HG03575 (cell line): ENCODE measurements at regions not wholly inside any gene's neighbourhood (a gene's known extent, or its start where the extent isn't known, plus 50 kb on each side); places are given as distances from the start of the nearest gene placed in this dataset.

Source experiments
- ATAC-seq: cut with Tn5 transposase; IDR thresholded peaks from one replicate; pipeline ENCODE4 v1.9.1; 2021; ENCODE audit not compliant: unreplicated experiment, insufficient number of reproducible peaks, low FRiP score; ENCODE audit errors: extremely low read depth

- no peak for ATAC-seq
Measured at GRCh38 chr3:162034368-162034767, 537.8 kb downstream of the OTOL1 start.

- ATAC-seq: no peak
Measured at GRCh38 chr3:162041622-162042021, 545.0 kb downstream of the OTOL1 start.

GRCh38 chr3:162052636-162053035 is 556.0 kb downstream of the OTOL1 start:
- no peak for ATAC-seq

GRCh38 chr3:162072656-162073164 is 576.1 kb downstream of the OTOL1 start:
- no peak for ATAC-seq

GRCh38 chr3:162073422-162073975 is 576.9 kb downstream of the OTOL1 start:
- ATAC-seq: no peak

- ATAC-seq: no peak
Measured at GRCh38 chr3:162077108-162077507, 580.5 kb downstream of the OTOL1 start.

- ATAC-seq: no peak
Measured at GRCh38 chr3:162082516-162082915, 585.9 kb downstream of the OTOL1 start.

GRCh38 chr3:162087361-162087760 is 590.8 kb downstream of the OTOL1 start:
- ATAC-seq: no peak

- ATAC-seq: no peak
Measured at GRCh38 chr3:162092751-162093150, 596.1 kb downstream of the OTOL1 start.

- no peak for ATAC-seq
Measured at GRCh38 chr3:162094301-162094700, 597.7 kb downstream of the OTOL1 start.

GRCh38 chr3:162096874-162097273 is 600.3 kb downstream of the OTOL1 start:
- no peak for ATAC-seq

- ATAC-seq: no peak
Measured at GRCh38 chr3:162103808-162104207, 607.2 kb downstream of the OTOL1 start.

GRCh38 chr3:162111861-162112260 is 615.3 kb downstream of the OTOL1 start:
- no peak for ATAC-seq

GRCh38 chr3:162112719-162113118 is 616.1 kb downstream of the OTOL1 start:
- ATAC-seq: no peak

- no peak for ATAC-seq
Measured at GRCh38 chr3:162117961-162118360, 621.4 kb downstream of the OTOL1 start.

GRCh38 chr3:162119651-162120050 is 623.0 kb downstream of the OTOL1 start:
- no peak for ATAC-seq

- ATAC-seq: no peak
Measured at GRCh38 chr3:162122405-162122804, 625.8 kb downstream of the OTOL1 start.

GRCh38 chr3:162125790-162126189 is 629.2 kb downstream of the OTOL1 start:
- ATAC-seq: no peak

- no peak for ATAC-seq
Measured at GRCh38 chr3:162130582-162130981, 634.0 kb downstream of the OTOL1 start.

- ATAC-seq: no peak
Measured at GRCh38 chr3:162132981-162133380, 636.4 kb downstream of the OTOL1 start.

- no peak for ATAC-seq
Measured at GRCh38 chr3:162134571-162134970, 638.0 kb downstream of the OTOL1 start.
